A673 (cell line): ENCODE measurements at regions not wholly inside any gene's neighbourhood (a gene's known extent, or its start where the extent isn't known, plus 50 kb on each side); places are given as distances from the start of the nearest gene placed in this dataset.

Source experiments
- BruUV-seq: library from RNA; stranded (reverse); fragments of 400-500 nt; replicated peaks from 2 replicates; lab custom pipeline; 2021; lab: Mats Ljungman, UMichigan
- CTCF ChIA-PET: fragments of 300-600 bp; sonication (Branson Sonifier 250); formaldehyde crosslinking; loops from one replicate; lab custom pipeline; 2022; ENCODE audit warnings: antibody characterized with exemption; lab: Charles Lee
- POLR2A ChIA-PET: fragments of 300-600 bp; sonication (Branson Sonifier 250); formaldehyde crosslinking; loops from one replicate; lab custom pipeline; 2022; ENCODE audit warnings: antibody characterized with exemption; ENCODE audit not compliant: low non-redundant PET; lab: Charles Lee
- DNase-seq: peaks from one replicate; pipeline ENCODE4 v3.0.0-alpha.2; 2015; ENCODE audit warnings: low spot score
- H3K27ac ChIP-seq: fragments of 200-600 bp; sonication (generic); 2 replicates; pipeline ENCODE4 v1.5.1; 2016; ENCODE audit warnings: mixed run types, low read depth, mild to moderate bottlenecking, mixed read lengths, antibody characterized with exemption, low read length; ENCODE audit not compliant: poor library complexity, severe bottlenecking
- H3K27me3 ChIP-seq: fragments of 200-600 bp; sonication (generic); replicated peaks from 2 replicates; pipeline ENCODE4 v1.6.1; 2017; ENCODE audit warnings: mixed run types, low read depth, mild to moderate bottlenecking, mixed read lengths, antibody characterized with exemption, low read length; ENCODE audit not compliant: insufficient read depth, poor library complexity
- H3K36me3 ChIP-seq: fragments of 200-600 bp; sonication (generic); 2 replicates; pipeline ENCODE4 v1.6.1; 2016; ENCODE audit warnings: mixed run types, mild to moderate bottlenecking, mixed read lengths, antibody characterized with exemption, low read length; ENCODE audit not compliant: insufficient read depth, poor library complexity, severe bottlenecking
- H3K4me1 ChIP-seq: fragments of 200-600 bp; sonication (generic); 2 replicates; pipeline ENCODE4 v1.6.1; 2017; ENCODE audit warnings: mixed run types, mild to moderate bottlenecking, mixed read lengths, antibody characterized with exemption, low read length; ENCODE audit not compliant: insufficient read depth, poor library complexity, severe bottlenecking
- H3K4me3 ChIP-seq: fragments of 200-600 bp; sonication (generic); 2 replicates; pipeline ENCODE4 v1.5.1; 2016; ENCODE audit warnings: low read depth, mixed run types, mild to moderate bottlenecking, mixed read lengths, low read length; ENCODE audit not compliant: poor library complexity, severe bottlenecking
- H3K9me3 ChIP-seq: fragments of 200-600 bp; sonication (generic); 2 replicates; pipeline ENCODE4 v1.6.1; 2016; ENCODE audit warnings: mixed run types, low read depth, mild to moderate bottlenecking, mixed read lengths, antibody characterized with exemption, low read length; ENCODE audit not compliant: poor library complexity, severe bottlenecking
- CTCF ChIP-seq: fragments of 300-800, 200-600 bp; sonication (generic); conservative IDR thresholded peaks from 2 replicates; pipeline ENCODE4 v1.5.1; 2017; ENCODE audit warnings: low read depth, mild to moderate bottlenecking, antibody characterized with exemption, low read length, moderate library complexity, mixed read lengths
- EZH2 ChIP-seq: fragments of 200-600 bp; sonication (generic); IDR thresholded peaks from 2 replicates; pipeline ENCODE4 v1.6.1; 2017; ENCODE audit warnings: borderline replicate concordance, low read depth, mild to moderate bottlenecking, mixed read lengths, antibody characterized with exemption, low read length; ENCODE audit not compliant: poor library complexity, severe bottlenecking
- intact Hi-C: fragments of 100-400 bp; cut with micrococcal nuclease; formaldehyde crosslinking; loops from one replicate; pipeline ENCODE4 v1.10.0; 2022; ENCODE audit not compliant: unreplicated experiment

GRCh38 chr16:6690741-6691140, 641.9 kb upstream of the RBFOX1 start:
- no peaks in the 10 kb centered on the region for H3K4me1 ChIP-seq
- H3K27me3 ChIP-seq, result no peaks in the 10 kb centered on the region
- H3K36me3 ChIP-seq, result no peaks in the 10 kb centered on the region
- no peak overlapping the region for H3K27ac ChIP-seq
- POLR2A ChIA-PET, result no interaction called here
- no peak overlapping the region for H3K4me3 ChIP-seq
- H3K9me3 ChIP-seq, result no peaks in the 10 kb centered on the region
- DNase-seq, result no peak
- TF ChIP-seq EZH2 (no peak), CTCF (no peak)
- BruUV-seq, result no TSS peak
- intact Hi-C loops, result no loop called here
- CTCF ChIA-PET, result no interaction called here

GRCh38 chr16:6689643-6690042, 643.0 kb upstream of the RBFOX1 start:
- POLR2A ChIA-PET, result no interaction called here
- TF ChIP-seq CTCF (no peak), EZH2 (no peak)
- no peaks in the 10 kb centered on the region for H3K9me3 ChIP-seq
- intact Hi-C loops, result no loop called here
- no peaks in the 10 kb centered on the region for H3K27me3 ChIP-seq
- BruUV-seq, result no TSS peak
- no peak overlapping the region for H3K27ac ChIP-seq
- H3K4me1 ChIP-seq, result no peaks in the 10 kb centered on the region
- CTCF ChIA-PET, result no interaction called here
- no peak overlapping the region for H3K4me3 ChIP-seq
- no peak for DNase-seq
- no peaks in the 10 kb centered on the region for H3K36me3 ChIP-seq

GRCh38 chr16:6687593-6687992, 645.1 kb upstream of the RBFOX1 start:
- POLR2A ChIA-PET, result no interaction called here
- TF ChIP-seq CTCF (no peak), EZH2 (no peak)
- BruUV-seq, result no TSS peak
- no peaks in the 10 kb centered on the region for H3K36me3 ChIP-seq
- no peaks in the 10 kb centered on the region for H3K4me1 ChIP-seq
- no peak overlapping the region for H3K27ac ChIP-seq
- H3K9me3 ChIP-seq, result no peaks in the 10 kb centered on the region
- intact Hi-C loops, result no loop called here
- H3K4me3 ChIP-seq, result no peak overlapping the region
- DNase-seq, result no peak
- CTCF ChIA-PET, result no interaction called here
- no peaks in the 10 kb centered on the region for H3K27me3 ChIP-seq
